GM12892 (cell line): ENCODE measurements at regions not wholly inside any gene's neighbourhood (a gene's known extent, or its start where the extent isn't known, plus 50 kb on each side); places are given as distances from the start of the nearest gene placed in this dataset.

ENCODE experiments used
- POLR2A ChIP-seq: IDR thresholded peaks from 2 replicates; pipeline ENCODE4 v1.6.1; 2011; ENCODE audit warnings: low read depth, low read length, control low read depth
- POLR2AphosphoS5 ChIP-seq: IDR thresholded peaks from 2 replicates; pipeline ENCODE4 v1.6.1; 2011; ENCODE audit warnings: low read depth, low read length, control low read depth
- TAF1 ChIP-seq: IDR thresholded peaks from 2 replicates; pipeline ENCODE4 v1.6.1; 2011; ENCODE audit warnings: low read depth, mild to moderate bottlenecking, control low read depth, low read length, borderline replicate concordance

GRCh38 chr2:155412598-155412997 lies 714.1 kb downstream of the KCNJ3 start:
- TF ChIP-seq POLR2AphosphoS5 (no peak), TAF1 (no peak), POLR2A (no peak)
